Eye (tissue), 1 donor: ENCODE measurements at regions not wholly inside any gene's neighbourhood (a gene's known extent, or its start where the extent isn't known, plus 50 kb on each side); places are given as distances from the start of the nearest gene placed in this dataset.

Source experiments
- DNase-seq: peaks from one replicate; pipeline ENCODE4 v3.0.0-alpha.2; 2015

DNA sequence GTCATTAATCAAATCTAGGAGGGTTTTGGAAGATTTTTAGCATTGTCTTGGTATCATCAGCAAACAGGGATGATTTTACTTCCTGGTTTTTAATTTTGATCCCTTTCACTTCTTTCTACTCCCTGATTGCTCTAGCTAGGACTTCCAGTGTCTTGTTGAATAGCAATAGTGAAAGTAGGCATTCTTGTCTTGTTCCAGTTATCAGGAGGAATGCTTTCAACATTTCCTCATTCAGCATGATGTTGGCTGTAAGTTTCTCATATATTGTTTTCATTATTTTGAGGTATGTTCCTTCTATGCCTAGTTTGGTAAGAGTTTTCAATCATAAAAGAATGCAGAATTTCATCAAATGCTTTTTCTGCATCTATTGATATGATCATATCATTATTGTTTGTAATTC is 244.2 kb upstream of the CLEC14A start:
- DNase-seq: no peak

DNA sequence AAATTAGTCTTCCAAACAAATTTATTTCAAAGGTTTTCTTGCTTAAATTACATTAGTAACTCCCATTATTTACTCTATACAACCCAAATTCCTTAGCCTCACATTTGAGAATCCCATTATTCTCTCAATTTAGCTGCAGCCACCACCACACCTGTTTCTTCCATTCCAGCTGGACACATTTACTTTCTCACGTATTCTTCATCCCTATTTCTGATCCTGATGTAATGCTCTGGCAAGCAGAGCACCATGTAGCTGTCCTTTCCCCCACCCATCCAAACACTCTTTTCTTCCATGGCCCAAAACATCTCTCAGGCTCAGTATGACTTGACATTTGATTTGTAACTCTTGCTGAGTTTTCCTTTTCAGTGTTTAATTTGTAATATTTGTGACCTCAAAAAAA is 240.2 kb upstream of the CLEC14A start:
- DNase-seq: no peak

DNA sequence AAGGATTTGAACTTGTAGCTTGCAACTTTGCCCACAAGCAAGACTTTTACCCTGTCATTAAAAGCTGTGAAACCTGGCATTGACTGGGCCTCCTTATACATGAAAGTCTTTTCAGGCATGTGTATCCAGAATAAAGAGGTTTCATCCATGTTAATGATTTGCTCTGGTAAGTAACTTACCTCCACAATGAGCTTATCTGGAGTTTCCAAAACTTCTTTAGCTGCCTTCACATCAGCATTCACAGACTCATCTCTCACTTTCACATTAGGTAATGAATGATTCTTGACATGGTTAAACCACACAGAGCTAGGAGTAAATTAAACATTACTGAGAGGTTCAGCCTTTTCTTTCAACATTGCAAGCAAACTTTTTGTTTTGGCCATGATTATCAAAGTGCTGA is 234.4 kb upstream of the CLEC14A start:
- no peak for DNase-seq

DNA sequence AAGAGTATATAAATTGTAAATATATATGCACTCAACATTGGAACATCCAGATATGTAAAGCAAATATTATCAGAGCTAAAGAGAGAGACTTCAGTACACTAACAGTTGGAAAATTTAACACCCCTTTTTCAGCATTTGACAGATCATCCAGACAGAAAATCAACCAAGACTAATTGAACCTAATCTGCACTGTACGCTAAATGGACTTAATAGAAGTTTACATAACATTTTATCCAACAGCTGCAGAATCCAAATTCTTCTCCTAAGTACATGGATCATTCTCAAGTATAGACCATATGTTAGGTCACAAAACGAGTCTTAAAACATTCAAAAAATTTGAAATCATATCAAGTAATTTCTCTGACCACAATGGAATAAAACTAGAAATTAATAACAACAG is 229.1 kb upstream of the CLEC14A start:
- DNase-seq: no peak

DNA sequence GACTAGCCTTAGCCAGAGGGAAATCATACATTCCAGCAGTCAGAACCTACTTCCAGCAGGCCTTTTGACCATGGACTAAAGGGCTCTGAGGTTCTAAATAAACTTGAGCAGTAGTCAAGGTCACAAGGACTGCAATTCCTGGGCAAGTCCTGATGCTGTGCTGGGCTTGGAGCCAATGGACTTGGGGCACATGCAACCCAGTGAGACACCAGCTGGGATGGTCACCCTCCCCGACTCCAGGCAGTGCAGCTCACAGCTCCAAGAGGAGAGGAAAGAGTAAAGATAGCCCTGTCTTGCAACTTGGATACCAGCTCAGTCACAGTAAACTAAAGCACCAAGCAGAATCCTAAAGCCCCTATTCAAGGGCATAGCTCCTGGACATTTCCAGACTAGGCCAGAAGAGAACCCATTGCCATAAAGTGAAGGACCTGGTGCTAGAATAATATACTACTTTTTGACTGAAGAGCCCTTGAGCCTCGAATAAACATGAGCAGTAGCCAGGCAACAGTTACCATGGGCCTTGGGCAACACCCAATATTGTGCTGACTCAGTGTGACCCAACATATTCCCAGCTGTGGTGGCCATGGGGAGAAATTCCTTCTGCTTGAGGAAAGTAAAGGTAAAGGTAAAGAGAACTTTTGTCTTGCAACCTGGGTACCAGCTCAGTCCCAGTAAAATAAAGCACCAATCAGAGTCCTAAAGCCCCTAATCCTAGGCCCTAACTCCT is 226.2 kb upstream of the CLEC14A start:
- DNase-seq: no peak

DNA sequence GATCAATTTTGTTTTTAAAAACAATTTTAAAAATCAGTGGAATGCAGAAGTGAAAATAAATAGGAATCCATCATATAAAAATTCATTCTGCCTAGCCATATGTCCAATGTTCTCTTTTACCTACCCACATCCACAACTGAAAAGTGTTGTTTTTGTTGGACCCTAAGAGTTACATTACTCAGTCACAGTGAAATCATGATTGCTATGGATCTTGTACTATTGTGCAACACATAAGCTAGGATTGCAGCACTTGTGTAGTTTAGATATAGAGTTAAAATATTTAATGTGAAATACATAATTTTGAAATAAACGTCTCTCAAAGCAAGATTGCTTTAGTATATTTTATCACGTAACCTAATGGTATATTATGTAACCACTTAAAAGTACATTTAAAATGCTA is 213.3 kb upstream of the CLEC14A start:
- no peak for DNase-seq

DNA sequence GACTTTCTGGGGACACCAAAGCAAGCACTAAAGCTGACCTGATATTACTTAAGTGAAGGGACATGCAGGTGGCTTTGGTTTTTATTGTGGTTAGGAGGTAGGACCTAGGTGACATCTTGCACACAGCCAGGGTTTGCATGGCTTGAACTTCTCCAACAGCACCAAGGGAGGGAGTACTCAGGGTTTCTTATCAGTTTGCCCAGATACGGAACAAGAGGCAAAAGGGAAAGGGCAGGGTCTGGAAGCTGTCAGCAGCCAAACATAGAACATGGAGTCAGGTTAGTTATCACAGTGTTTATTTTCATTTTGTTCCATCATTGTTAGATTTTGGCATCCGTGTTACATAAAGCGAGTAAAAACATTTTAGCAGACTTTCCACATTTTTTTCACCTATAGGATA is 186.3 kb upstream of the CLEC14A start:
- DNase-seq: no peak

DNA sequence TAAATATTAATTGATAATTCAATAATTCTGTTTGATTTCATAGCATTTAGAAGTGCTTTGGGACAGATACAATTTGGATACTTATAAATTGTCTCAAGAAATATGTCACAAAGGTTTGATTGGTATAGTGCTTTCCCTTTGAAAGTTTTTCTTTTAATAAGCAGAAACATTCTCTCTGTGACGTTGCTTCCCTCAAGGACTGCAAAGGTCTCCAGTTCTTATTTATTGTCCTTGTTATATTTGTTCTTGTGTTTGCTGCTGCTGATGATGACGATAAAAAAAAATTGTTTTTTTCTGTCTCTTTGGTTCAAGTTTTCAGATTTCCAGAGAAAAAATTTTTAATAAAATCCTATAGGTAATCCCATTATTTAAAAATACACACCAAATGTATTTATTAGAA is 176.3 kb upstream of the CLEC14A start:
- no peak for DNase-seq

DNA sequence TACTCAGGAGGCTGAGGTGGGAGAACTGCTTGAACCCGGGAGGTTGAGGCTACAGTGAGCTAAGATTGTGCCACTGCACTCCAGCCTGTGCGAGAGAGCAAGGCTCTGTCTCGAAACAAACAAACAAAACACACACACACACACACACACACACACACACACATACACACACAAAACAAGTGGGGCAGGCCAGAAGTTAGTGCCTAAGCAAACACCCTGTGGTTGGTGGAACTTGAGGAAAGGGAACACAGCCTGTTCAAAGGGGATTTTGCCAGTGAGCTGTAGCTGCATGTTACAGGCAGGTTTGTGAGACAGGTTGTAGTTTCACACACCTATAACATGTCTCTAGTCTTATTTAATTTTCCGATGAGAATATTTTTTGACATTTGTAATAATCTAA is 175.3 kb upstream of the CLEC14A start:
- no peak for DNase-seq

DNA sequence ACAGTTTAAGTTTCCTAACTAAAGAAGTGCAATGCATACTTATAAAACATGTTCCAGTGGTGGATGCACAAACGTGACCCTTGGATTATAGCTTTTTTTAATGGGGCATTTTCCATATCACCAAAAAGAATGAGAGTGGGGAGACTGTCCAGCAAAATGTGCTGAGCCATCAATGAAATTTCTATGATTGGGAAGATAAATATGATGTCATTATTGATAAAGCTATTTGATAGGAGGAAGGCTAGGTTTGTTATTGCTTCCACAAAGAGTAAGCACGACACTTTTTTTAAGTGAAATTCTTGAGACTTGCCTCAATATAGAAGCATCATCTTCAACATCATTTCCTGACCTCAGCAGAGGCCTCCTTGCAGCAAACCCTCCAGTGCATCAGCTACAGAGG is 174.6 kb upstream of the CLEC14A start:
- no peak for DNase-seq

DNA sequence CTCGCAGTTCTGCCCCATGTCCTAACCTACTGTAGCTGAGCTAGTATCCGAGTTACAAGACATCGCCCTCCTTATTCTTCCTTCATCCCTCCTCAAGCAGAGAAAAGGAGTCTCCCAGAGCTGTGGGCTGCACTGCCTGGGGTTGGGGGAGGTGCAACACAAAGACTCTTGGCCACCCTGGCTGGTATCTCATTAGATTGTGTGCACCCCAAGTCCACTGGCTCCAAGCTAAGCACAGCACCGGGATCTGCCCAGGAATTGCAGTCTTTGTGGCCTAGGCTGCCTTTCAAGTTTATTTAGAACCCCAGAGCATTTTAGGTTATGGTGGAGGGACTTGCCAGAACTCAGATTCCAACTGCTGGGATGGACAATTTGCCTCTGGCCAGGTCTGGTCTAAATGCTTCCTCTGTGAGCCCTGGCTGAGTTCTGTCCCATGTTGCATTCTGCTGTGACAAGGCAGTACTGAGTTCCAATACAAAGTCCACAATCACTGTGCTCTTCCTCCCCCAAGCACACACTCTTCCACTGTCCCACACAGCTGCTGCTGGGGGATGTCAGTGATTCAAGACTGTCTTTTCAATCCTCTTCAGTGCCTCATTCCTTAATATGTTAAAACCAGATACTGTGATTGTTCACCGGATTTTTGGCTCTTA is 169.6 kb upstream of the CLEC14A start:
- no peak for DNase-seq

DNA sequence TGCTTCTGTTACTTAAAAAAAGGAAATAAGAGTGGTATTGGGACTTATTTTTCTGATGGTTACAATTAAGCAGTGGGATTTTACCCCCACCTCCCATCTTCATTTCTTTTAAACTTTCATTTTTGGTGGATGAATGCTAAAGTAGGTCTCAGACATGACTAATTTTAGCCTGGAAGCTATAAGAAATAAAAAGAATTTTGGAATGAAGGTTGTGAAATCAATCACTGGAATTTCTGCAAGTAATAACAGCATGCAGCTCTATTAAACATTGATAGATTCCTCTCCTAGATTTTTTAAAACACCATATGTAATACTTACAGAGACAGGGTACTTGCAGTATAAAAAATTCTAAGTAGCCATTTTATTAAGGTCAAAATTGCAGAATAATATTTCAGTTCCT is 164.2 kb upstream of the CLEC14A start:
- DNase-seq: no peak

DNA sequence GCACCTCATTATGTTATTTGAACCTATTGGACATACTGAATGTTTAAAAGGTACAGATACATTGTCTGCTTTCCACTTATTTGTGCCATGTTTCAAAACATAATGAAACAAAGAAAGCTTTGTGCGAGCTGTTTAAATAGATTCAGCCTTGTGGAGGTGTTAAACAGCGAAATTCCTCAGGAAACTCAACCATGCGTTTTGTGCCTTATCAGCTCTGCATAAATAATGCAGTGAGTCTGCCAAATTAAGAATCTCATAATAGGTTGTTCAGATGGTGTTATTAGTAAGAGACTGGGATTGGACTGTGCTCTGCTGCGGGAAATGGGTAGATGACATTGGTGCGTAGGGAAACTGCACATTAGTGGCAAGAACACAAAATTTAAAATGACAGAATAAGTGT is 163.7 kb upstream of the CLEC14A start:
- peak; percentile 10 for DNase-seq

DNA sequence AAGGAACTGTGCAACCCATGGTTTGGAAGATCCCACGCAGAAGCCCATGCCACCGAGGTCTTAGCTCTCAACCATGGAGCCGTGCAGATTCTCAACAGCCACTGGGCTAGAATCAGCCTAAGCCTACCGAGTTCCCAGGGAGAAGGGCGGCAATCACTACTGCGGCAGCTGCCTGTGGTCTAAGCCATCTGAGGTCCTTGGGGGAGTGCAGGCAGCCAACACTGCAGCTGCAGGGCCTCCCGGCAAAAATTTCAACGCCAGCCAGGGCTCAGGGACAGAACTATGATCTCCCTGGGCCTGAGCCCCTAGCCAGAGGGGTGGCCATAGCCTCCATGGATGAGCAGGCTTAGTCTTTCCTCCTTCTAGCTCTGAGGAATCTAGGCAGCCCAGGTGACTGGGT is 156.8 kb upstream of the CLEC14A start:
- DNase-seq: no peak

DNA sequence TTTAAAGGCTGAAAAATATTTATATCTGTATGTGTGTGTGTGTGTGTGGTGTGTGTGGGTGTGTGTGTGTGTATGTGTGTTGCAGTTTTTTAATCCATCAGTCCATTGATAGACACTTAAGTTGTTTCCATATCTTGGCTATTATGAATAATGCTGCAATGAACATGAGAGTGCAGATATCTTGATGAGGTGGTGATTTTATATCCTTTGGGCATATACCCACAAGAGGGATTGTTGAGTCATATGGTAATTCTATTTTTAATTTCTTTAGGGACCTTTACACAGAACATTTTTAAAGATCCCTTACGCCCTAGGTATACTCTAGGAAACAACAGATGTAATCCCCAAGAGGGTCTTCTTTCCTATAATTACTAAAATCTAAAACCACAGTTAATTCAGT is 154.5 kb upstream of the CLEC14A start:
- DNase-seq: no peak

DNA sequence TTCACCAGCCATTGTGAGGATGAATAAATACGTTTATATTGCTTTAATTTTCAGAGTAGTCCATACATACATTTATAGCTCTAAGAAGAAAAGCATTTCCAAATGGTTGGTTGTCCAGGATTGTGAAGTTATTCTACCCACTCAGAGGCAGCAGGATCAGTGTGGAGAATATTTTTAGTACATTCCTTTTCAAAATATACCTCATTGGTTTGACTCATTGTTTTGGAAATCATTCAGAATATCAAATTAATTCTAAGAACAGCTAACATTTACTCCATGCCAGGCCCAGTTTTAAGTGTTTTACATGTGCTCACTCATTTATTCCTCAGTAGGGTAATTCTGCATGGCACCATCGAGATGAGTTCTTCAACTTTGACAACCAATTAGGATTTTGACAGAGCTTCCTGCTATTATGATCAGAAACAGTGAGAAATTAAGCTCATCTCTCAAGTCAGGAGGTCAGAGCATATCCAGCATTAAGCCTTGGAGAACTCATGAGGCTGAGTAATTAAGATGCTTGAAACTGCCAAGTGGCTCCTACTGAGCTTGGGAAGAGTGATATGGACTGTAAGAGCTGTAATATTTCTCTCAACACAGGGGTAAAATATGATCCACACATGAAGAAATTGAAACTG is 153.3 kb upstream of the CLEC14A start:
- DNase-seq: no peak

DNA sequence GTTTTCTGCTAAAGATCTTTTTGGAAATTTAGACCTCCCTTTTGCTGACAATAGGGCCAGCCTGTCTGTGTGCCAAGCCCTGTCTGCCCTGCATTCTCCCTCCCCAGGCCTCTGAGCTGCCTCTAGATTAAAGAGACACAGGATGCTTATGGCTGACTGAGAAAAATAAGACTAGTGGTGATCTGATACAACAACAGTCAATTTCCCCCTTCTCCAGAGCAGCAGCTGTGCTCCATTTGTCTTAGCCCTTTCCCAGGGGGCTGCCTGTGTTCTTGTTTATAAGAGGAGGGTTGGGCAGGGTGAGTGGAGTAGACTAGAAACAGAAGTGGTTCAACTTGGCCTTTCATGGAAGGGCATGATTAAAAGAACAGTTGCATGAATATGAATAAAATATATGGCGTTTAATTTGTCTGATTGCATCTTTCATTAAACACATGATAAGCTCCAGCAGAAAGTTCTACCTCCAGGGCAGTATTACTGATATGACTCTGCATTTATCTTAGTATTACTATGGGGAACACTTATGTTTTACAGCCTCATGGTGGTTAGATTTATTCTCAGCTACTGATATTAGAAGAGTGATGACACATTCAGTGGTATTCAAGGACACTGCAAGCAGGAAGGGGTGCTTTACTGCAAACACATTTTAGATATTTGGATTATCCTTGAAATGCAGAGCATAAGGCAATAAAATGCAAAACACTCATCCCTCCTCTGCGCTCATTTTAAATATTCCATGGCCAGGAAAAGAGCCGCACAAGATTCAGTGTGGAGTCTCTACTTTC is 150.2 kb upstream of the CLEC14A start:
- peak; percentile 81 for DNase-seq

DNA sequence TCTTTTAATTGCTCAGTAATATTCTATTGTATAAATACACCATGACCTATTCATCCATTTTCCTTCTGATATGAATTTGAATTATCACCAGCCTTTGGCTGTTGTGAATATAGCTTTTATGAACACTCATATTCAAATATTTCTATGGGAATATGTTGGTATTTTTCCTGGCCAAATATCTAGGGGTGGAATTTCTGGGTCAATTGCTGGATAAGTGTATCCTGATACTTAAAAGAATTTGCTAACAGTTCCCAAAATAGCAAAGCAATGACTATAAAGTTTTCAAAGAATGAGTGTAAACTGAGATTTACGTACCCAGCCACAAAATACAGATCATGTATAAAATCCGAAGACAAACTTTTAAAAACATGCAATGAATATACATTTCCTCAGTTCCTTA is 148.7 kb upstream of the CLEC14A start:
- DNase-seq: no peak

DNA sequence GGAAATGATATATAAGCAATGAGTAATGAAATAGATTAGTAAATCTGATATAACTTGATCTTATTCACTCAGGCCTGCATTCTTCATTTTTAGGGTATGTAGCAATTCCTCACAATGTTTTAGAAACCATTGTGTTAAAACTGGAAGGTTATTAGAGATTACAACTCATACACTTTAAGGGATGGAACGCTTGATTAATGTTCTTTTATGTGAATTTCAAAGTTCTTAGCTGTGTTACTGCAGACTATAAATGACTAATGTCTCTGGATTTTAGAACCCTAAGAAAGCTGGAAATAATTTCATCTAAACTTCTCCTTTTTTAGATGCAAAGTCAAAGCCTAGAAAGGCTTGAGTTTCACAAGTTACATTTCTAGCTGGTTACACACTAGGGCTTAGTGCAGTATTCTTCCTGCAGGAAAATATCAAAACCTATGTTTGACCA is 148.2 kb upstream of the CLEC14A start:
- DNase-seq: no peak

DNA sequence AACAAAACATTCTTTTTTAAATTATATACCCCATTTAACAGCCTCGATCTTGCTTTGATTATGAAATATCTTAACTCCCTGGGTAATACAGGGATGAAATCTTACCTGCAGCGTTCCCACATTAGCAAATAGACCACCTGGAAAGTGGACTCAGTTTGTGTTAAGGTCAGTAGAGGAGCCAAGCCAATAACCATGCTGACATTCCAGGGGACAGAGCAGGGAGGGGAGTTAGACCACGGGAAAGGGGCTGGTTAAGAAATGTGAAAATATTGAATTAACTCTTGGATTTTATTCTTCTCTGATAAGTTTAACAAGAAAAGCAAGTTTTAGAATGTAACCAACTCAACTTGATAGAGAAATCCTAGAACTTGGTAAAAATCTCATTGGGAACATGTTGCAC is 144.9 kb upstream of the CLEC14A start:
- DNase-seq: no peak

DNA sequence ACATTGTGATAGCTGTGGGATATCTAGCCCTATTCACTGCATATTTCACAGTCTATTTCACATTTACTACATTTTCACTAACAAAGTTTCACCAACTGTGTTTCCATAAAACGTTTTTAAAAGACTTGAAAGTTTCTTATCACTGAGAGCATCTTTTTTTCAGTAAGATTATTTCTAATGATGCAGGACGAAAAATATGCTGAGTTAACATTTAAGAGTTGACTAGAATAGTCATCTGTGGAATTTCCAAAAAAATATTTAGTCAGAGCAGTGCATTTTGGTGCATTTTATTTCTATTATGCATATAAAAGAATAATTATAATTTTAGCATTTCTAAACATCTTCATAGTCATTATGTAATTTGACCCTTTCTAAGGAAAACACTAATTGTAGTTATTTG is 143.8 kb upstream of the CLEC14A start:
- no peak for DNase-seq

DNA sequence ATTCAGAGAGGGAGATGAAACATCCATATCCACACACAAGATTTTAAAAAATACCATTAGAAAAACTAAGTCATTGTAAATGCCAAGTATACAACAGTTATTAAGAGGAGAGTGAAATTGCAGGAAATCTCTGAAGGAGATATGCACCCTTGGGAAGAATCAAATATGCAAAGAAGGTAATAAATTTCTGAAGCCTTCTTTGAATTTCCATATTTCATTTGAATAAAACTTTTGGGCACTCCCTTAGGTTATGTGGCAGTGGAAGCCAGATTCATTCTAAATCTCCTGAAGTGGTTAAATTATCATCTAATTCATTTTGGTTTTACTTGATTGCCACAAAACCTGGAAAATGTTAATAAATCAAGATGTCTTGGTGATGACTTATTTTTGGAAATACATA is 138.9 kb upstream of the CLEC14A start:
- no peak for DNase-seq

DNA sequence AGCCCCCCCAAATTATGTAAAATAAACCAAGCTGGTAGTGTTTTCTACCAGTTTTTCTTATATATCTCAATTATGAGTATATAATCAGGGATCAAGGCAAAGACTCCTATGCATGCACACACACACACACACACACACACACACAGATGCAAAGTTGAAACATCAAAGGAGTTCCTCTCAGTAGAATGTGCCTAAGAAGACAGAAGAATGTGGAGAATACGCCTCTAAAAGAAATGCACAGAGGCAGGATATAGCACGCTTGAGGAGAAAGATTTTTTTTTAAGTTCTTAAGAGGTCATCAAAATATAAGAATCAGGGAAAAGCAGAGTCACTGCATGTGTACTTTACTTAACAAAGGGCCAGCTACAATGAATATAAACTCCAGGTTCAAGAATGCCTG is 138.2 kb upstream of the CLEC14A start:
- DNase-seq: no peak

DNA sequence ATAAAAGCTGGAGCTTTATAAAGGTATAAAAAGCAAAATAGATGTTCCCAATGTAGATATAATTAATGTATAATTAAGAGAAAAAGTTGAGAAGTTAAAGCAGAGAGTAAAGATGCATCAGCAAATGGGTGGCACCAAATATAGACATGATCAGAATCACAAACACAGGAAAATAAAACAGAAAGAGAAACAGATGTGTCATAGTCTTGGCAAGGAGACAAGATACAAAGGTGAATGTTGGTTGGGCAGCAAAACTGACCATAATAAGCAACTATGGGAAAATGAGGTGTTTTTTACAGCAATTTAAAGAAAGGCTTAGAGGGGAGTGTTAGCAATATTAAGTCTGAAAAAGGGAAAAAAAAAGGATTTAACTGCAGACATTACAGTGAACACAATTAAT is 135.4 kb upstream of the CLEC14A start:
- no peak for DNase-seq
